ENCODE measurements at regions not wholly inside any gene's neighbourhood (a gene's known extent, or its start where the extent isn't known, plus 50 kb on each side); places are given as distances from the start of the nearest gene placed in this dataset.

DNA sequence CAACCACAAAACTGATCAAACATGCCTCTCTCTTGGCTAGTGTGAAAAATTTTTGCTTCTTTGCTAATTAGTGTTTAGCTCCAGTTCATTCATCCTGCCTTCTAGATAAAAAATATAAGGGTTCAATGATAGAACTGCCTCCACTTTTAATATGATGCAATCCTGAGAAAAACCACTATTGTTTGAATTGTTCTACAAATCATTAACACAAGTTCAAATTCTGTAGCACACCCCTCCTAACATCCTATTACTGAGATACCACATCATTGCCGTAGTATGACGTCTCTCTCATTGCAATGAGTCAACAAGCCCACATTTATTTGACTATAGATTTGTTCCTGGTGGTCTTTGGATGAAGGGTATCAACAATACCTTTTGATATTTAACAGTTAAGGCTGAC, 365.8 kb upstream of the OPRM1 start:
- TF ChIP-seq EZH2 (IDR thresholded peaks at IDR 0.05; ENCODE audit: low read length, missing control alignments): no peak
- TF ChIP-seq, protein P1, sequence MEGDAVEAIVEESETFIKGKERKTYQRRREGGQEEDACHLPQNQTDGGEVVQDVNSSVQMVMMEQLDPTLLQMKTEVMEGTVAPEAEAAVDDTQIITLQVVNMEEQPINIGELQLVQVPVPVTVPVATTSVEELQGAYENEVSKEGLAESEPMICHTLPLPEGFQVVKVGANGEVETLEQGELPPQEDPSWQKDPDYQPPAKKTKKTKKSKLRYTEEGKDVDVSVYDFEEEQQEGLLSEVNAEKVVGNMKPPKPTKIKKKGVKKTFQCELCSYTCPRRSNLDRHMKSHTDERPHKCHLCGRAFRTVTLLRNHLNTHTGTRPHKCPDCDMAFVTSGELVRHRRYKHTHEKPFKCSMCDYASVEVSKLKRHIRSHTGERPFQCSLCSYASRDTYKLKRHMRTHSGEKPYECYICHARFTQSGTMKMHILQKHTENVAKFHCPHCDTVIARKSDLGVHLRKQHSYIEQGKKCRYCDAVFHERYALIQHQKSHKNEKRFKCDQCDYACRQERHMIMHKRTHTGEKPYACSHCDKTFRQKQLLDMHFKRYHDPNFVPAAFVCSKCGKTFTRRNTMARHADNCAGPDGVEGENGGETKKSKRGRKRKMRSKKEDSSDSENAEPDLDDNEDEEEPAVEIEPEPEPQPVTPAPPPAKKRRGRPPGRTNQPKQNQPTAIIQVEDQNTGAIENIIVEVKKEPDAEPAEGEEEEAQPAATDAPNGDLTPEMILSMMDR (conservative IDR thresholded peaks at IDR 0.05 in 1 of 2, IDR thresholded peaks at IDR 0.05 in 1 of 2; ENCODE audit: low read depth in 1 of 2, low read length in 2 of 2): no peak
- no peak overlapping the region for H3K4me2 ChIP-seq (ENCODE audit: extremely low read depth, insufficient read depth, low read length)
- no peaks in the 10 kb centered on the region for H3K27me3 ChIP-seq (ENCODE audit: control insufficient read depth, insufficient read depth, low read length)
- no peak for DNase-seq (ENCODE audit: low read depth in 2 of 2)
- no peak overlapping the region for H3K4me3 ChIP-seq (replicated peaks in 1 of 4; ENCODE audit: control extremely low read depth in 1 of 4, insufficient read depth in 1 of 4, low read depth in 3 of 4, low read length in 4 of 4)
- no peak overlapping the region for H3K9ac ChIP-seq (ENCODE audit: insufficient read depth, low read length)
- H3K36me3 ChIP-seq (ENCODE audit: control insufficient read depth, insufficient read depth, low read length): no peaks in the 10 kb centered on the region
- no peaks in the 10 kb centered on the region for H4K20me1 ChIP-seq (ENCODE audit: control insufficient read depth, extremely low read depth, insufficient read depth, low read length)
- H3K79me2 ChIP-seq (ENCODE audit: control insufficient read depth, insufficient read depth, low read length): no peaks in the 10 kb centered on the region
- H3K27ac ChIP-seq (ENCODE audit: insufficient read depth, low read length): no peak overlapping the region
- H3K9me3 ChIP-seq (ENCODE audit: control insufficient read depth, insufficient read depth, low read depth, low read length): no peaks in the 10 kb centered on the region
- H2AFZ ChIP-seq (ENCODE audit: low read length): no peak overlapping the region
- H3K4me1 ChIP-seq (ENCODE audit: control insufficient read depth, extremely low read depth, insufficient read depth, low read length): no peaks in the 10 kb centered on the region

DNA sequence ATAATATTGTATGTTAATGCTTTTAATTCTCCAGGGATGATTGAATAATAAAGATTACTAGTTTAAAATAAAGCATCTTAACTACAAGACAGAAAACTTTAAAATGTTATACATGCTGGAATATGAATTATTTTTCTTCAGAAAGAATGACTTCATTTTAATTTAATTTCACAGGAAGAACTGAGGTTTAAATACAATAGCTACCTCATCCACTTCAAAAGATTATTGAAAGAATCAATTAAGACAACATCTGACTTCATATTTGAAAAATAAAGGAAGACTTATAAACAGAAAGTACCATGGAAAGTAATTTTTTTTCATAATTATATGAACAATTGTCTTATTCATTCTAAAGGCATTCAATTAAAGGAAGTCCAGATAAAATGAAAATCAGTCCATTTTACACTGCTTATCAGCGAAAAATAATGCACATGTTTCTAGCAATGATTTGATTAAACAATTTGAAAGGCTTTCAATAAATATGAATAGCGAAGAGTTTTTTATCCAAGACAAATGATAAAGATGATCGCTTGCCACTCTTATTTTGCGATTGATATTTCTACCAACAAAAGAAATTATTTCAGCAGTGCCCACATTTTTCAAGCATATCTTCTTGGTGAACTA, 368.5 kb upstream of the OPRM1 start:
- Histone ChIP-seq H3K4me2 (ENCODE audit: extremely low read depth, insufficient read depth, low read length) (no peak overlapping the region), H3K36me3 (ENCODE audit: control insufficient read depth, insufficient read depth, low read length) (no peaks in the 10 kb centered on the region), H3K9me3 (ENCODE audit: control insufficient read depth, insufficient read depth, low read depth, low read length) (no peaks in the 10 kb centered on the region), H3K27ac (ENCODE audit: insufficient read depth, low read length) (no peak overlapping the region), H3K4me1 (ENCODE audit: control insufficient read depth, extremely low read depth, insufficient read depth, low read length) (no peaks in the 10 kb centered on the region), H2AFZ (ENCODE audit: low read length) (no peak overlapping the region), H3K79me2 (ENCODE audit: control insufficient read depth, insufficient read depth, low read length) (no peaks in the 10 kb centered on the region), H3K9ac (ENCODE audit: insufficient read depth, low read length) (no peak overlapping the region), H3K4me3 (replicated peaks in 1 of 4; ENCODE audit: control extremely low read depth in 1 of 4, insufficient read depth in 1 of 4, low read depth in 3 of 4, low read length in 4 of 4) (no peak overlapping the region), H3K27me3 (ENCODE audit: control insufficient read depth, insufficient read depth, low read length) (no peaks in the 10 kb centered on the region), H4K20me1 (ENCODE audit: control insufficient read depth, extremely low read depth, insufficient read depth, low read length) (no peaks in the 10 kb centered on the region)
- TF ChIP-seq EZH2 (IDR thresholded peaks at IDR 0.05; ENCODE audit: low read length, missing control alignments): no peak
- TF ChIP-seq, protein P1 (conservative IDR thresholded peaks at IDR 0.05 in 1 of 2, IDR thresholded peaks at IDR 0.05 in 1 of 2; ENCODE audit: low read depth in 1 of 2, low read length in 2 of 2): no peak
- DNase-seq (ENCODE audit: low read depth in 2 of 2): no peak

DNA sequence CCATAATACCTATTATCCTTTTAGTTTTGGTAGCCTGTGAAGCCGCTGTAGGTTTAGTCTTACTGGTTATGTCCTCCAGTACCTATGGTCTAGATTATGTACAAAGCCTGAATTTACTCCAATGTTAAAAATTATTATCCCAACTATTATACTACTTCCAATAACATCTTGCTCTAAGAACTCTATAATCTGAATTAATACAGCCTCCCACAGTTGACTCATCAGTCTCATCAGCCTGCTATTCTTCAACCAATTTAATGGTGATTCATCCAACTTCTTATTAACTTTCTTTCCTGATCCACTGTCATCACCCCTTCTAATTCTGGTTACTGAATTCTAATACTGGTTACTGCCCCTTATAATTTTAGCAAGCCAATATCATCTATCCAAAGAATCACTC, 370.3 kb upstream of the OPRM1 start:
- Histone ChIP-seq H3K4me2 (ENCODE audit: extremely low read depth, insufficient read depth, low read length) (no peak overlapping the region), H3K79me2 (ENCODE audit: control insufficient read depth, insufficient read depth, low read length) (no peaks in the 10 kb centered on the region), H3K36me3 (ENCODE audit: control insufficient read depth, insufficient read depth, low read length) (no peaks in the 10 kb centered on the region), H3K4me1 (ENCODE audit: control insufficient read depth, extremely low read depth, insufficient read depth, low read length) (no peaks in the 10 kb centered on the region), H2AFZ (ENCODE audit: low read length) (no peak overlapping the region), H3K27me3 (ENCODE audit: control insufficient read depth, insufficient read depth, low read length) (no peaks in the 10 kb centered on the region), H3K9ac (ENCODE audit: insufficient read depth, low read length) (no peak overlapping the region), H3K27ac (ENCODE audit: insufficient read depth, low read length) (no peak overlapping the region), H3K4me3 (replicated peaks in 1 of 4; ENCODE audit: control extremely low read depth in 1 of 4, insufficient read depth in 1 of 4, low read depth in 3 of 4, low read length in 4 of 4) (no peak overlapping the region), H4K20me1 (ENCODE audit: control insufficient read depth, extremely low read depth, insufficient read depth, low read length) (no peaks in the 10 kb centered on the region), H3K9me3 (ENCODE audit: control insufficient read depth, insufficient read depth, low read depth, low read length) (no peaks in the 10 kb centered on the region)
- TF ChIP-seq, protein P1 (conservative IDR thresholded peaks at IDR 0.05 in 1 of 2, IDR thresholded peaks at IDR 0.05 in 1 of 2; ENCODE audit: low read depth in 1 of 2, low read length in 2 of 2): no peak
- TF ChIP-seq EZH2 (IDR thresholded peaks at IDR 0.05; ENCODE audit: low read length, missing control alignments): no peak
- DNase-seq (ENCODE audit: low read depth in 2 of 2): no peak

Measured in fibroblast of lung (primary cell).